GM12892 (cell line): ENCODE measurements at regions not wholly inside any gene's neighbourhood (a gene's known extent, or its start where the extent isn't known, plus 50 kb on each side); places are given as distances from the start of the nearest gene placed in this dataset.

Source experiments
- POLR2A ChIP-seq: IDR thresholded peaks from 2 replicates; pipeline ENCODE4 v1.6.1; 2011; ENCODE audit warnings: low read depth, low read length, control low read depth
- POLR2AphosphoS5 ChIP-seq: IDR thresholded peaks from 2 replicates; pipeline ENCODE4 v1.6.1; 2011; ENCODE audit warnings: low read depth, low read length, control low read depth
- TAF1 ChIP-seq: IDR thresholded peaks from 2 replicates; pipeline ENCODE4 v1.6.1; 2011; ENCODE audit warnings: low read depth, mild to moderate bottlenecking, control low read depth, low read length, borderline replicate concordance

DNA sequence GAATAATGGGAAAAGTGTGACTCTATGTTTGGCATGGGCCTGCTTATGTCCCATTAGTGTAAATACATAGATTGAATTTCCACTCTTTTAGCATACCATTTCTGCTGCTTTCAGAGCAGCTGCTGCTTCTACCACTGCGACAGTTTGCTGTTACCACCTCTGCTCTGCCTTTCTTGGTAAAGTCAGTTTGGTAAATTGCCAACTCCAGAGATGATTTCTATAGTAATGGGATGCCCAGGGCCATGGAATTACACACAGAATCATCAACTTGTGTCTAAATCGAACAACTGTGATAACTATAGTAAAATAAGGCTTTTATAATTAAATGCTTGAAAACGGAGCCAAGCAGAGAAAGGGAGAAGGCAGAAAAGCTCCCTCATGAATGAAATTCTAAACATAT lies 168.4 kb upstream of the VEPH1 start:
- TF ChIP-seq POLR2A: no peak
- no peak for TF ChIP-seq POLR2AphosphoS5
- TF ChIP-seq TAF1: no peak
